ENCODE measurements at regions not wholly inside any gene's neighbourhood (a gene's known extent, or its start where the extent isn't known, plus 50 kb on each side); places are given as distances from the start of the nearest gene placed in this dataset.

- TF ChIP-seq RAD21 (IDR thresholded peaks at IDR 0.05; ENCODE audit: low read depth) (no peak), TAF1 (IDR thresholded peaks at IDR 0.05; ENCODE audit: low read depth) (no peak), YY1 (IDR thresholded peaks at IDR 0.05; ENCODE audit: low read depth) (no peak), MAX (IDR thresholded peaks at IDR 0.05) (no peak), EP300 (IDR thresholded peaks at IDR 0.05; ENCODE audit: borderline replicate concordance) (no peak), EGR1 (IDR thresholded peaks at IDR 0.05) (no peak), REST (IDR thresholded peaks at IDR 0.05; ENCODE audit: low read depth) (no peak), USF1 (IDR thresholded peaks at IDR 0.05) (no peak), CREB1 (IDR thresholded peaks at IDR 0.05; ENCODE audit: low read depth) (no peak), FOXM1 (IDR thresholded peaks at IDR 0.05; ENCODE audit: borderline replicate concordance, low read depth) (no peak)
Observed at GRCh38 chr1:78359666-78360065, 131.1 kb upstream of the PTGFR start.
